Activated T-helper 1 cell treated with anti-CD3 and anti-CD28 coated beads, Interleukin-12 subunit alpha, Interleukin-12 subunit beta, Interleukin-2, Interleukin-4 antibody, amounts not matched to agents 30 ng/mL and 10 ng/mL and 1 ng/mL, durations not matched to agents 14 hours and 24 hours and 36 hours (primary cell): ENCODE measurements at regions not wholly inside any gene's neighbourhood (a gene's known extent, or its start where the extent isn't known, plus 50 kb on each side); places are given as distances from the start of the nearest gene placed in this dataset.

Experiments used
- DNase-seq: peaks from one replicate; pipeline ENCODE4 v3.0.0; 2021; ENCODE audit warnings: low spot score
- H3K27ac Mint-ChIP-seq: one replicate; pipeline ENCODE4 v1.8.0; 2021; ENCODE audit warnings: mild to moderate bottlenecking, mixed read lengths
- H3K27me3 Mint-ChIP-seq: one replicate; pipeline ENCODE4 v1.8.0; 2022; ENCODE audit warnings: mild to moderate bottlenecking, moderate library complexity, mixed read lengths; ENCODE audit not compliant: insufficient read depth
- H3K36me3 Mint-ChIP-seq: one replicate; pipeline ENCODE4 v1.8.0; 2021; ENCODE audit warnings: low read depth, mixed read lengths
- H3K4me1 Mint-ChIP-seq: one replicate; pipeline ENCODE4 v1.8.0; 2021; ENCODE audit warnings: low read depth, mixed read lengths
- H3K4me3 Mint-ChIP-seq: one replicate; pipeline ENCODE4 v1.8.0; 2021; ENCODE audit warnings: mild to moderate bottlenecking, moderate library complexity, mixed read lengths
- H3K9me3 Mint-ChIP-seq: one replicate; pipeline ENCODE4 v1.8.0; 2021; ENCODE audit warnings: mixed read lengths
- intact Hi-C: fragments of 100-400 bp; cut with micrococcal nuclease; formaldehyde crosslinking; loops from one replicate; pipeline ENCODE4 v1.15.1; 2024

GRCh38 chr13:48783695-48784230 lies 130.0 kb downstream of the CYSLTR2 start:
- H3K27me3 Mint-ChIP-seq = peaks cover 2% of the 10 kb centered on the region
- no peaks in the 10 kb centered on the region for H3K4me1 Mint-ChIP-seq
- intact Hi-C loops = no loop called here
- peaks cover 2% of the 10 kb centered on the region for H3K36me3 Mint-ChIP-seq
- no peak for DNase-seq
- H3K4me3 Mint-ChIP-seq = no peak overlapping the region
- no peak overlapping the region for H3K27ac Mint-ChIP-seq
- H3K9me3 Mint-ChIP-seq = peaks cover 23% of the 10 kb centered on the region

GRCh38 chr13:48784916-48785548 lies 131.3 kb downstream of the CYSLTR2 start:
- Mint-ChIP-seq H3K9me3 (peaks cover 13% of the 10 kb centered on the region), H3K4me1 (no peaks in the 10 kb centered on the region), H3K36me3 (no peaks in the 10 kb centered on the region), H3K4me3 (no peak overlapping the region), H3K27me3 (peaks cover 5% of the 10 kb centered on the region), H3K27ac (no peak overlapping the region)
- DNase-seq = no peak
- intact Hi-C loops = no loop called here

GRCh38 chr13:48790199-48790598 lies 136.5 kb downstream of the CYSLTR2 start:
- Mint-ChIP-seq H3K4me3 (no peak overlapping the region), H3K27me3 (peaks cover 5% of the 10 kb centered on the region), H3K9me3 (no peaks in the 10 kb centered on the region), H3K27ac (no peak overlapping the region), H3K36me3 (no peaks in the 10 kb centered on the region), H3K4me1 (no peaks in the 10 kb centered on the region)
- no peak for DNase-seq
- intact Hi-C loops = no loop called here

- Mint-ChIP-seq H3K9me3 (no peaks in the 10 kb centered on the region), H3K4me3 (no peak overlapping the region), H3K36me3 (no peaks in the 10 kb centered on the region), H3K27me3 (peaks cover 5% of the 10 kb centered on the region), H3K27ac (no peak overlapping the region), H3K4me1 (no peaks in the 10 kb centered on the region)
- intact Hi-C loops = no loop called here
- no peak for DNase-seq
Observed at GRCh38 chr13:48790966-48791365, 137.2 kb downstream of the CYSLTR2 start.

GRCh38 chr13:48797127-48797526 lies 143.4 kb downstream of the CYSLTR2 start:
- intact Hi-C loops = no loop called here
- DNase-seq = no peak
- Mint-ChIP-seq H3K4me1 (no peaks in the 10 kb centered on the region), H3K36me3 (peaks cover 3% of the 10 kb centered on the region), H3K4me3 (no peak overlapping the region), H3K27ac (no peak overlapping the region), H3K9me3 (no peaks in the 10 kb centered on the region), H3K27me3 (no peaks in the 10 kb centered on the region)

- Mint-ChIP-seq H3K9me3 (no peaks in the 10 kb centered on the region), H3K4me3 (no peak overlapping the region), H3K4me1 (no peaks in the 10 kb centered on the region), H3K27ac (no peak overlapping the region), H3K36me3 (peaks cover 3% of the 10 kb centered on the region), H3K27me3 (peaks cover 2% of the 10 kb centered on the region)
- intact Hi-C loops = no loop called here
- DNase-seq = no peak
Observed at GRCh38 chr13:48797761-48798160, 144.0 kb downstream of the CYSLTR2 start.

GRCh38 chr13:48798180-48798579 lies 144.5 kb downstream of the CYSLTR2 start:
- intact Hi-C loops = no loop called here
- no peak overlapping the region for H3K27ac Mint-ChIP-seq
- peaks cover 3% of the 10 kb centered on the region for H3K36me3 Mint-ChIP-seq
- H3K4me3 Mint-ChIP-seq = no peak overlapping the region
- H3K9me3 Mint-ChIP-seq = peaks cover 4% of the 10 kb centered on the region
- DNase-seq = no peak
- peaks cover 4% of the 10 kb centered on the region for H3K27me3 Mint-ChIP-seq
- no peaks in the 10 kb centered on the region for H3K4me1 Mint-ChIP-seq

GRCh38 chr13:48801255-48801654 lies 147.5 kb downstream of the CYSLTR2 start:
- intact Hi-C loops = no loop called here
- DNase-seq = no peak
- H3K27ac Mint-ChIP-seq = no peak overlapping the region
- H3K36me3 Mint-ChIP-seq = peaks cover 4% of the 10 kb centered on the region
- peaks cover 7% of the 10 kb centered on the region for H3K27me3 Mint-ChIP-seq
- H3K9me3 Mint-ChIP-seq = peaks cover 21% of the 10 kb centered on the region
- H3K4me3 Mint-ChIP-seq = no peak overlapping the region
- peaks cover 25% of the 10 kb centered on the region for H3K4me1 Mint-ChIP-seq

GRCh38 chr13:48804821-48805601 lies 151.3 kb downstream of the CYSLTR2 start:
- Mint-ChIP-seq H3K36me3 (peaks cover 4% of the 10 kb centered on the region), H3K4me1 (peaks cover 31% of the 10 kb centered on the region), H3K27me3 (peaks cover 10% of the 10 kb centered on the region), H3K27ac (peak overlapping the region; percentile 46), H3K9me3 (peaks cover 25% of the 10 kb centered on the region), H3K4me3 (peak overlapping the region; percentile 32)
- intact Hi-C loops = loop anchor here (1.0 to 5.0 kb wide), 8 partner anchors 24 to 402 kb away; no protein-coding TSS in a partner anchor
- DNase-seq = no peak

GRCh38 chr13:48806522-48806921 lies 152.8 kb downstream of the CYSLTR2 start:
- H3K36me3 Mint-ChIP-seq = peaks cover 1% of the 10 kb centered on the region
- intact Hi-C loops = loop anchor here (5.0 kb wide), 1 partner anchor 306 kb away; no protein-coding TSS in a partner anchor
- DNase-seq = no peak
- H3K9me3 Mint-ChIP-seq = peaks cover 25% of the 10 kb centered on the region
- peaks cover 10% of the 10 kb centered on the region for H3K27me3 Mint-ChIP-seq
- peaks cover 31% of the 10 kb centered on the region for H3K4me1 Mint-ChIP-seq
- no peak overlapping the region for H3K4me3 Mint-ChIP-seq
- H3K27ac Mint-ChIP-seq = peak overlapping the region; percentile 13

- Mint-ChIP-seq H3K27ac (no peak overlapping the region), H3K27me3 (peaks cover 7% of the 10 kb centered on the region), H3K36me3 (peaks cover 1% of the 10 kb centered on the region), H3K4me1 (peaks cover 31% of the 10 kb centered on the region), H3K9me3 (peaks cover 20% of the 10 kb centered on the region), H3K4me3 (no peak overlapping the region)
- intact Hi-C loops = loop anchor here (5.0 kb wide), 1 partner anchor 304 kb away; no protein-coding TSS in a partner anchor
- no peak for DNase-seq
Observed at GRCh38 chr13:48808683-48809082, 155.0 kb downstream of the CYSLTR2 start.

- peaks cover 18% of the 10 kb centered on the region for H3K4me1 Mint-ChIP-seq
- no peak for DNase-seq
- intact Hi-C loops = no loop called here
- peaks cover 12% of the 10 kb centered on the region for H3K9me3 Mint-ChIP-seq
- H3K4me3 Mint-ChIP-seq = no peak overlapping the region
- H3K27me3 Mint-ChIP-seq = peaks cover 7% of the 10 kb centered on the region
- H3K27ac Mint-ChIP-seq = no peak overlapping the region
- no peaks in the 10 kb centered on the region for H3K36me3 Mint-ChIP-seq
Observed at GRCh38 chr13:48810013-48810412, 156.3 kb downstream of the CYSLTR2 start.

GRCh38 chr13:48813518-48813917 lies 159.8 kb downstream of the CYSLTR2 start:
- Mint-ChIP-seq H3K4me1 (peaks cover 13% of the 10 kb centered on the region), H3K4me3 (no peak overlapping the region), H3K27me3 (peaks cover 7% of the 10 kb centered on the region), H3K36me3 (no peaks in the 10 kb centered on the region), H3K9me3 (peaks cover 3% of the 10 kb centered on the region), H3K27ac (no peak overlapping the region)
- intact Hi-C loops = no loop called here
- no peak for DNase-seq
